Naive thymus-derived CD8-positive, alpha-beta T cell (primary cell): ENCODE measurements at regions not wholly inside any gene's neighbourhood (a gene's known extent, or its start where the extent isn't known, plus 50 kb on each side); places are given as distances from the start of the nearest gene placed in this dataset.
"Not testable (repeated sequence)": the region's sequence is repeated elsewhere in the genome, so short reads cannot be mapped to it uniquely, and the experiment has no call there.

Experiments used
- ATAC-seq, 2 donors: fragments of 150-1000 bp; cut with Tn5 transposase in 1 of 2; sonication (Bioruptor Pico), chemical (Tn5 transposase) in 1 of 2; 1 replicate in 1 of 2; 2 replicates in 1 of 2; pipeline ENCODE4 v1.10.0; 2021; ENCODE audit warnings: mild to moderate bottlenecking in 2 of 2, moderate library complexity in 2 of 2
- POLR2A ChIA-PET: fragments of 350-600 bp; sonication (Branson Sonifier 250); formaldehyde crosslinking; loops from one replicate; lab custom pipeline; 2021; ENCODE audit warnings: antibody characterized with exemption; lab: Charles Lee
- DNase-seq, 10 donors: peaks; one replicate each; pipeline versions ENCODE4 v3.0.0 to v3.0.0-alpha.2; 2020 to 2022
- H3K27ac Mint-ChIP-seq, 10 donors: one replicate each; pipeline ENCODE4 v1.8.0; 2020 to 2022; ENCODE audit warnings: mild to moderate bottlenecking in 10 of 10, mixed read lengths in 10 of 10, moderate library complexity in 4 of 10, inconsistent platforms in 1 of 10
- H3K27me3 Mint-ChIP-seq, 5 donors: one replicate each; pipeline ENCODE4 v1.8.0; 2021 to 2022; ENCODE audit warnings: mixed read lengths in 5 of 5
- H3K36me3 Mint-ChIP-seq, 3 donors: one replicate each; pipeline ENCODE4 v1.8.0; 2020 to 2022; ENCODE audit warnings: mixed read lengths in 3 of 3, mild to moderate bottlenecking in 2 of 3, inconsistent platforms in 1 of 3
- H3K4me1 Mint-ChIP-seq, 4 donors: one replicate each; pipeline ENCODE4 v1.8.0; 2021 to 2022; ENCODE audit warnings: mixed read lengths in 4 of 4
- H3K4me3 Mint-ChIP-seq, 10 donors: one replicate each; pipeline ENCODE4 v1.8.0; 2020 to 2022; ENCODE audit warnings: mild to moderate bottlenecking in 10 of 10, mixed read lengths in 10 of 10, moderate library complexity in 6 of 10, inconsistent platforms in 1 of 10
- H3K9me3 Mint-ChIP-seq, 9 donors: one replicate each; pipeline ENCODE4 v1.8.0; 2020 to 2022; ENCODE audit warnings: mixed read lengths in 9 of 9, mild to moderate bottlenecking in 3 of 9, inconsistent platforms in 1 of 9, moderate library complexity in 1 of 9

DNA sequence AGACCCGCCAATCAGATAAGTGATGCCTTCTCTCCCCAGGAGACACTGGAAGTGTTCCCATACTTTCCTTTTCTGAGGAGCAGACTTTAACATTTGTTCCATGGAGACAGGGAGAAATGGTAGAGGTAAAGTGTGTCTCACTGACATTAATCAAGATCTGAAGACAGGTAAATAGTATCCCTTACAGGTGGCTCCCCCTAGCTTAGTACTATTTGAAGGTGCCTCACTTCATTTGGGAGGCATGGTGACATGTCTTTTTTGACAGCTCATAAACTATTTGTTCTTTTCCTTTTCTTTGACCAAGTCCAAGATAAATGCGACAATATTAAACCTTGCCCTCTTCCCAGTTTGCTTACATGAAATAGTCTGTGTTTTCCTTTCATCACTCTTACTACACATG, 485.6 kb upstream of the IL12A start:
- DNase-seq: no peak
- ATAC-seq: no peak
- Mint-ChIP-seq H3K27me3 (no peaks in the 10 kb centered on the region), H3K27ac (no peak overlapping the region), H3K36me3 (no peaks in the 10 kb centered on the region), H3K9me3 (peaks cover 0 to 17% (median 6%) of the 10 kb centered on the region in 9 donors), H3K4me1 (no peaks in the 10 kb centered on the region), H3K4me3 (no peak overlapping the region)
- POLR2A ChIA-PET: no interaction called here

DNA sequence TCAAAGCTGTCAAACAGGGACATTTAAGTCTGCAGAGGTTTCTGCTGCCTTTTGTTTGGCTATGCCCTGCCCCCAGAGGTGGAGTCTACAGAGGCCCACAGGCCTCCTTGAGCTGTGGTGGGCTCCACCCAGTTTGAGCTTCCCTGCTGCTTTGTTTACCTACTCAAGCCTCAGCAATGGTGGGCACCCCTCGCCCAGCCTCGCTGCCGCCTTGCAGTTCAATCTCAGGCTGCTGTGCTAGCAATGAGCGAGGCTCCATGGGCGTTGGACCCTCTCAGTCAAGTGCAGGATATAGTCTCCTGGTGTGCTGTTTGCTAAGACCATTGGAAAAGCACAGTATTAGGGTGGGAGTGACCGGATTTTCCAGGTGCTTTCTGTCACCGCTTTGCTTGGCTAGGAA, 477.6 kb upstream of the IL12A start:
- H3K36me3 Mint-ChIP-seq, H3K9me3 Mint-ChIP-seq, ATAC-seq, H3K4me3 Mint-ChIP-seq, H3K27ac Mint-ChIP-seq, DNase-seq, H3K4me1 Mint-ChIP-seq, H3K27me3 Mint-ChIP-seq, POLR2A ChIA-PET: not testable (repeated sequence)

DNA sequence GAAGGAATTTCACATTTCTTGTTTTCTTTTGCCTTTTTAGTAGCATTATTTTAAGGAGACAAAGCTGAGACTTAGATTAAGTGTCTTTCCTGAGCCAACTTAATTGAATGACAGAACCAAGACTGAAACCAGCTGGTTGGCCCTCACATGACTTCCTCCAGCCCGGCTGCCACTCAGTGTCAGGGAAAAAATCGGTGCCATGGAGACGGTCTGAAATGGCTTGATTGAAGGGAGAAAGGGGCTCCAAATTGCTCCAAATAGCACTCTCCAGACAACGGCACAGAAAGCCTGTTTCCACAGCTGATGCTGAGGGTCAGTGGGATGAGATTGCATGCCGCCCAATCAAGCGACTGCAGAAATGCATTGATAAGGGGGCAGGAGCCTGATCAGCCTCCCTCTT, 475.2 kb upstream of the IL12A start:
- Mint-ChIP-seq H3K27me3 (peaks cover 0 to 7% (median 0%) of the 10 kb centered on the region in 5 donors), H3K9me3 (peaks cover 0 to 5% (median 0%) of the 10 kb centered on the region in 9 donors), H3K36me3 (no peaks in the 10 kb centered on the region), H3K27ac (no peak overlapping the region), H3K4me3 (no peak overlapping the region), H3K4me1 (peaks cover 0 to 1% (median 0%) of the 10 kb centered on the region in 4 donors)
- POLR2A ChIA-PET: no interaction called here
- no peak for ATAC-seq
- no peak for DNase-seq

DNA sequence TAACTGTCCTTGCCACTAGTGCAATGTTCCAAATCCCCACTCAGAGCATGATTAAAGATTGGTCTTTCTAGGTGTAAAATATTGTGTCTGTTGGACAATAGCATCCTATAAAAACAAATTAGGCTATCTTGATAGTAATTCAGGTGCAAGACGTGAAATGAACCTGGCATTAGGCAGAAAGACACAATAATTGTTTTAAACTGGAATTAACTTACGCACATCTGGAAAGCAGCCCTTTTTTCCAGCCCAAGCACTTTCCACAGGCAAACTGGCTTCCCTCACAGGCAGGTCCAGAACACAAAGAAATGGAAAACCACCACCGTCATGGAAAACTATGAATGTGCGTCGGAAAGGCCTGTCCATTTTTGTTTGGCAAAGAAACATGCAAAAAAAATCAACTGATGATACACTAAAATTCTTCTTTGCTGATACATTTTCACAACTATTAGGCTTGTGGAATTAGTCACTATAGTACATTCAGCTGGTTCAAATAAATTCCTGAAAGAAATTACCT, 474.7 kb upstream of the IL12A start:
- Mint-ChIP-seq H3K27me3 (peaks cover 0 to 7% (median 0%) of the 10 kb centered on the region in 5 donors), H3K4me3 (no peak overlapping the region), H3K27ac (no peak overlapping the region), H3K4me1 (peaks cover 0 to 1% (median 0%) of the 10 kb centered on the region in 4 donors), H3K36me3 (no peaks in the 10 kb centered on the region), H3K9me3 (peaks cover 0 to 4% (median 0%) of the 10 kb centered on the region in 9 donors)
- POLR2A ChIA-PET: no interaction called here
- DNase-seq (no peak), ATAC-seq (no peak)

DNA sequence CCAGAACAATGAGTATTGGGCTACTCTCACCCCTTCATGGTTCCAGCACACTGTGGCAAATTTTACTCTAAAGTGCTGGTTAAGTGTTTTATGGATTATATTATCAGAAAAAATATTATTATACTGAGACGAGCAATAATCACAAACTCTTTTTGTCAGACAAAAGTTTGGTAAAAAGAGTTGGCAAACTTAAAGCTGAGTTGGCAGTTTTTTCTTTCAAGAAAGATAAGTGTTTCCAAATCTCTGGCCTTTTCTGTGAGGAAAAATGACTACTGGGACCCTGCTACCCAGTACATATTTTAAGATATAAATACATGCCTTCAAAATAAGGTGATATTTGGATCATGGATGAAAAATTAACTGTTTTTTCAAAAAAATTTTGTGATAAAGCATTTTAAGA, 471.5 kb upstream of the IL12A start:
- DNase-seq (no peak), ATAC-seq (no peak)
- POLR2A ChIA-PET: no interaction called here

DNA sequence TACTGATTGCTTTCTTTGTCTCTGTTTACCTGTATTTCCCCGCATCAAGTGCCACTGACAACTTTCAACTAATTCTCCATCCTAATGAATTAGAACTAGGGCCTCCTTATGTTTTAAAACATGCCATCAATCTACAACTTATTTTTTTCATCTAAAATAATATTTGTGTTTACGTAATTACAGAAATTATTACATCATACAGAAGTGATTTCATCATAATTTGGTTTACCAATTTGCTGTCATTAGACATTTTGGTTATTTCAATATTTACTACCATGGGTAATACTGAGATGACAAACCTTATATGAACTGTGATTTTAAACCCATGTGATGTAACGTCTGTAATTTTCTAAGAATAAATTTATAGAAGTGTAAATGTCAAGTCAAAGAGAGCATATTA, 468.0 kb upstream of the IL12A start:
- ATAC-seq: no peak
- POLR2A ChIA-PET: no interaction called here
- Mint-ChIP-seq H3K4me1 (peaks cover 0 to 1% (median 0%) of the 10 kb centered on the region in 4 donors), H3K27ac (no peak overlapping the region), H3K4me3 (no peak overlapping the region), H3K36me3 (no peaks in the 10 kb centered on the region), H3K9me3 (no peaks in the 10 kb centered on the region), H3K27me3 (peaks cover 0 to 7% (median 0%) of the 10 kb centered on the region in 5 donors)
- no peak for DNase-seq

More for the DNA sequence above, 471.5 kb upstream of the IL12A start:
- Mint-ChIP-seq H3K27me3 (peaks cover 0 to 7% (median 0%) of the 10 kb centered on the region in 5 donors), H3K4me1 (peaks cover 0 to 1% (median 0%) of the 10 kb centered on the region in 4 donors), H3K4me3 (no peak overlapping the region), H3K27ac (no peak overlapping the region), H3K36me3 (no peaks in the 10 kb centered on the region), H3K9me3 (peaks cover 0 to 2% (median 0%) of the 10 kb centered on the region in 9 donors)

DNA sequence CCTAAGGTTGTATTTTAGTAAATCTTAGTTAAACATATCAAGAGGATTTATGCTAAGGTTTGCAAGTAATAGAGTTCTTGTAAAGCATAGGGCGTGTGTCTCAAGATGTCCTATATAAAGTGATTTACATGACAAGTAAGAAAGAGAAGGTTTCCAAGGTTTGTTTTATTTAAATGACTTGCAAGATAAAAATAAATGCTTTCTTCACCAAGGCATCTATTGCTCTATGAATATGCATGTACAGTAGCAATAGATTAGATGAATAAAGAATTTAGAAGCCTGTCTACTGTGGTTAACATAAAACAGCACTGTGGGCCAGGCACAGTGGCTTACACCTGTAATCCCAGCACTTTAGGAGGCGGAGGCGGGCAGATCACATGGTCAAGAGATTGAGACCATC, 466.4 kb upstream of the IL12A start:
- no peak overlapping the region for H3K4me3 Mint-ChIP-seq
- DNase-seq (no peak), ATAC-seq (no peak)
- H3K36me3 Mint-ChIP-seq: no peaks in the 10 kb centered on the region
- H3K9me3 Mint-ChIP-seq: no peaks in the 10 kb centered on the region
- H3K27ac Mint-ChIP-seq: no peak overlapping the region
- POLR2A ChIA-PET: no interaction called here
- no peaks in the 10 kb centered on the region for H3K27me3 Mint-ChIP-seq
- H3K4me1 Mint-ChIP-seq: no peaks in the 10 kb centered on the region

DNA sequence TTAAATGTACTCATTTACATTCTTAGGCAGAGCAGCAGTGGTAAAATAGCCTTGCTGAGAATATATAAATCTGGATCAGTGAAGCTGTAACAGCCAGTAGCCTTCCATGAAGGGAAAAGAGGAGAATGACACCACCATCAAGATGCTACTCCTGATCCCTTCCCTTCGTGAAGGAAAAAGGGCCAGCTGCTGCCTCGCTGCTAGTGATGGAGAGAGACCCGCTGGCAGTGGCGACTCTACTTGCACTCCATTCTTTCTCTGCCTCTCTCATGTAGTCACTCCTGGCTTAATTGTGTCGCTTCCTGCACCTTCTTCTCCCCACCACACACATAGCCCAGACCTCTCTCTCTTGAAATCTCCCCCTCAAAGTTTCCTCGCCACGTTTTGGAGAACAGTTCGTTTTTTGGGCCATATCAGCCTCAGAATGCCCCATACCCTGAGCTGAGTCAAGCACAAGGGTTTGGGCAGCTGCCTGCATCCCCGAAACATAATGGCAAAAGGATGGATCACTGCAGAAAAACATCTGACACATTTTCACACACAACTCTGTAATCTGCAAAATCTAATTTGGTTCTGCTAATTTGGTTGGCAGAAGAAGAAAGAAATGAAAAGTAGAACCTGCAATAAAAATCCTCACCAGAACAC, 460.3 kb upstream of the IL12A start:
- POLR2A ChIA-PET: no interaction called here
- no peaks in the 10 kb centered on the region for H3K4me1 Mint-ChIP-seq
- H3K36me3 Mint-ChIP-seq: no peaks in the 10 kb centered on the region
- no peak for DNase-seq
- peak overlapping the region in 1 of 10 donors; percentile 14 for H3K27ac Mint-ChIP-seq
- H3K27me3 Mint-ChIP-seq: peaks cover 0 to 5% (median 0%) of the 10 kb centered on the region in 5 donors
- H3K9me3 Mint-ChIP-seq: peaks cover 0 to 9% (median 0%) of the 10 kb centered on the region in 9 donors
- no peak for ATAC-seq
- no peak overlapping the region for H3K4me3 Mint-ChIP-seq

DNA sequence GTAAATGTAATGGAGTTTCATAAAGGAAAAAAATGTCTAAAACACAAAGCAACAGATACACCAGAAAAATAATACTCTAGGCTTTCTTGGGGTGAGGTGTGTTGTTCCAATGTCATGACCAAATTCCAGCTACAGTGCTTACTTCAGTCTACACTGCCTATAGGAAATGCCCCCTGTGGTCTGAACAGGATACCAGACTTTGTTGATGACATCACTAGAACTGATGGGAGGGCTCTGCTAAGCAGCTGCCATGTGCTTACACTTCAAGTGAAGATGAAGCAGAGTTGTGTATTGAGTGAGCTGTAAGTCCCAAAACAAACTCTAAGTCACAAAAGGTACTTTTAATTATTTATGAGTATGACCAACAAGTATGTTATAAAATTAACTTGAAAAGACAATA, 456.1 kb upstream of the IL12A start:
- Mint-ChIP-seq H3K36me3 (no peaks in the 10 kb centered on the region), H3K9me3 (peaks cover 0 to 11% (median 2%) of the 10 kb centered on the region in 9 donors), H3K4me1 (no peaks in the 10 kb centered on the region), H3K27me3 (peaks cover 0 to 11% (median 4%) of the 10 kb centered on the region in 5 donors), H3K27ac (no peak overlapping the region), H3K4me3 (no peak overlapping the region)
- ATAC-seq (no peak), DNase-seq (no peak)
- POLR2A ChIA-PET: no interaction called here

DNA sequence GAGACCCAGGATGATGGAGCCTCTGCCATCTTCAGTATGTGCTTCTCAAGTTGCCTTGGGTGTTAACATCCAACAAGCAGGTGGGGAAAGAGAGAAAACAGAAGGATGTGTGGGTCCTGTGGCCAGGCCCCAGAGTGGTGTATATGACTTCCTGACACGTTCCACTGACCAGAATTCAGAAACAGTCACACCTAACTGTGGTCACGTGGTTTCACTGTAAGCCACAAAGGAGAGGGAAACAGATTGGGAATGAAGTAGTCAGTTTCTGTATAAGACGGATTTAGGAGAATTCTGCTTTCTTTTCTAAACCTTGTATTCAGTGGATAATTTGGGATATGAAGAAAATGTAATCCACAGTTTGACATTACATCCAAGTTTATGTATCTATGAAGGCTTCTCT, 454.1 kb upstream of the IL12A start:
- Mint-ChIP-seq H3K27ac (no peak overlapping the region), H3K27me3 (peaks cover 0 to 11% (median 4%) of the 10 kb centered on the region in 5 donors), H3K9me3 (peaks cover 0 to 11% (median 0%) of the 10 kb centered on the region in 9 donors), H3K4me1 (no peaks in the 10 kb centered on the region), H3K36me3 (no peaks in the 10 kb centered on the region), H3K4me3 (no peak overlapping the region)
- POLR2A ChIA-PET: no interaction called here
- no peak for ATAC-seq
- DNase-seq: no peak

DNA sequence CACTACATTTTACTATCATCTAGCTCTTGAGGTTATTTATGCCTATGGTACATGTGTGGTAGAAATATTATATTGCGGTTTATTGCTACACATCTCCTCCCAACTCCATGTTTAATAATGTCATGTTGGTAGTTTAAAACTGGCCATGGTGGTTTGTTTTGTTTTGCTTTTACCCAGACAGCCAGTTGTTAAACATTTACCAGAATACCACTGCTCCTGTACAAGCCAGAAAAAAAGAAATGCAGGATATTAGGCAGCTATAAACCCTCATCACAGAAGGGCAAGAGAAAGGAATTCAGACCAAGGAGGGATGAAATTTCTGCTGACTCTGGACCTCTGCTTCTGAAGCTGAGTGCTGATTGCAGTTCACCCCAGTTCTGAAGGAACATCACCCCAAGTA, 451.8 kb upstream of the IL12A start:
- peaks cover 0 to 11% (median 3%) of the 10 kb centered on the region in 5 donors for H3K27me3 Mint-ChIP-seq
- no peak overlapping the region for H3K4me3 Mint-ChIP-seq
- POLR2A ChIA-PET: no interaction called here
- no peak overlapping the region for H3K27ac Mint-ChIP-seq
- H3K4me1 Mint-ChIP-seq: no peaks in the 10 kb centered on the region
- no peak for ATAC-seq
- peaks cover 0 to 11% (median 0%) of the 10 kb centered on the region in 9 donors for H3K9me3 Mint-ChIP-seq
- no peaks in the 10 kb centered on the region for H3K36me3 Mint-ChIP-seq
- no peak for DNase-seq

DNA sequence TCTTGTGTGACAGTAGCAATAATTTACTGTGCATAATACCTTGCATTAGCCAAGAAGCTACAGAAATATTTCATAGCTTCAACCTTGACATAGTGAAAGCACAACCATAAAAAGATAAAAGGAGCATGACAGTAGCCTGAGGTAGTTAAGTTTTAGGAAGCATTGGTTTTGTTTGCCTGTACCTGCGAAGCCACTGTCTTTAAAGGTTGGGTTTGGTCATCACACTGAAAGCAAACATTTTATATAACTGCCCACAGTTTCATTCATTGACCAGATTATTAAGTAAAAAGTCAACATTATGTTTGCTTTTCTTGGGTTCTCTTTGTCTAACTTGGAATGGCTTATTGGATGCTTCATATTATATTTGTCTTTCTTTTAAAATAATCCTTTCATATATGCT, 450.1 kb upstream of the IL12A start:
- peaks cover 0 to 11% (median 1%) of the 10 kb centered on the region in 5 donors for H3K27me3 Mint-ChIP-seq

DNA sequence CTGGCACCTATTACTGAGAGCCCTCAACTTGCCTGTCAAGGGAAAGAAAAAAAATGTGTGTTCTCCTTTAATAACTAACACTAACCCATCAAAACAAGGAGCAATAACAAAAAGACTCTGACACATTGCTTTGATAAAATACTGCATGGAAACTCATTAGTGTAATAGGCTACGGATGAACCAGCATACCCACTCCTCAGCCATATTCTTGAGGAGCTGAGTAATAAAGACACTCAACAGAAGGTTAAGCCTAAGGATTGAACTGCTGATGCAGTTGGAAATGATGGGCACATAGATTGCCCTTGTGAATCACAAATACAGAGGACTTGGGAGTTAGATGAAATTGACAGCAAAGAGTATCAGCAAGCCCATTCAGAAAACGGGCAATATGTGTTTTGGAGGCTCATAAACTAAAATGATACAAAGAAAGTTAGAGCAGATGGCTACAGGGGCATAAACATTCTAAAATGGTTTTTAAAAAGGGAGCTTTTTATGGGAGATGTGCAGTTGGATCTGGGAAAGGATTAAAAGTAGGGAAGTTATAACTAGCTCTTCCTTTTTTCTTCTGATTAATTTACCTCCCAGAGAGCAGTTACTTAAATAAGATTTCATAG, 447.6 kb upstream of the IL12A start:
- DNase-seq: no peak
- no peaks in the 10 kb centered on the region for H3K4me1 Mint-ChIP-seq
- POLR2A ChIA-PET: no interaction called here
- H3K27me3 Mint-ChIP-seq: peaks cover 0 to 3% (median 0%) of the 10 kb centered on the region in 5 donors
- ATAC-seq: no peak
- peaks cover 0 to 5% (median 0%) of the 10 kb centered on the region in 9 donors for H3K9me3 Mint-ChIP-seq
- no peak overlapping the region for H3K27ac Mint-ChIP-seq
- H3K4me3 Mint-ChIP-seq: no peak overlapping the region
- no peaks in the 10 kb centered on the region for H3K36me3 Mint-ChIP-seq

More for the DNA sequence above, 450.1 kb upstream of the IL12A start:
- POLR2A ChIA-PET: no interaction called here
- no peak overlapping the region for H3K4me3 Mint-ChIP-seq
- no peaks in the 10 kb centered on the region for H3K4me1 Mint-ChIP-seq
- no peaks in the 10 kb centered on the region for H3K36me3 Mint-ChIP-seq
- ATAC-seq: no peak
- H3K27ac Mint-ChIP-seq: no peak overlapping the region
- no peak for DNase-seq
- H3K9me3 Mint-ChIP-seq: peaks cover 0 to 11% (median 0%) of the 10 kb centered on the region in 9 donors
